NCI-H446 treated with DMSO at 0.1 percent for 48 hours (cell line): ENCODE measurements at regions not wholly inside any gene's neighbourhood (a gene's known extent, or its start where the extent isn't known, plus 50 kb on each side); places are given as distances from the start of the nearest gene placed in this dataset.
"Not testable (repeated sequence)": the region's sequence is repeated elsewhere in the genome, so short reads cannot be mapped to it uniquely, and the experiment has no call there.

Experiments used
- DNase-seq: peaks from one replicate; lab custom pipeline; 2025; lab: John Stamatoyannopoulos, UW

- DNase-seq: not testable (repeated sequence)
These were observed 80.3 kb downstream of the ANXA5 start for GRCh38 chr4:121616449-121616848.

- no peak for DNase-seq
These were observed 82.7 kb downstream of the ANXA5 start for GRCh38 chr4:121614101-121614500.

- DNase-seq: no peak
These were observed 97.7 kb downstream of the ANXA5 start for GRCh38 chr4:121599049-121599448.

- no peak for DNase-seq
These were observed 99.3 kb downstream of the ANXA5 start for GRCh38 chr4:121597346-121597934.

- no peak for DNase-seq
These were observed 101.8 kb downstream of the ANXA5 start for GRCh38 chr4:121594796-121595526.

GRCh38 chr4:121593760-121594159 is 103.0 kb downstream of the ANXA5 start:
- no peak for DNase-seq

- not testable (repeated sequence) for DNase-seq
These were observed 104.5 kb downstream of the ANXA5 start for GRCh38 chr4:121592257-121592656.

GRCh38 chr4:121584836-121585235 is 111.9 kb downstream of the ANXA5 start:
- no peak for DNase-seq

- DNase-seq: no peak
These were observed 113.4 kb downstream of the ANXA5 start for GRCh38 chr4:121583396-121583795.

GRCh38 chr4:121582296-121582695 is 114.5 kb downstream of the ANXA5 start:
- DNase-seq: no peak

GRCh38 chr4:121575392-121575791 is 121.4 kb downstream of the ANXA5 start:
- DNase-seq: not testable (repeated sequence)

GRCh38 chr4:121574618-121575017 is 122.2 kb downstream of the ANXA5 start:
- DNase-seq: no peak

GRCh38 chr4:121567748-121568147 is 129.0 kb downstream of the ANXA5 start:
- DNase-seq: no peak

GRCh38 chr4:121564840-121565375 is 131.9 kb downstream of the ANXA5 start:
- no peak for DNase-seq

GRCh38 chr4:121562811-121563210 is 134.0 kb downstream of the ANXA5 start:
- DNase-seq: no peak

- DNase-seq: no peak
These were observed 141.3 kb downstream of the ANXA5 start for GRCh38 chr4:121555315-121556107.

- DNase-seq: no peak
These were observed 142.4 kb downstream of the ANXA5 start for GRCh38 chr4:121554382-121554781.

GRCh38 chr4:121551881-121552280 is 144.9 kb downstream of the ANXA5 start:
- no peak for DNase-seq

GRCh38 chr4:121551271-121551670 is 145.5 kb downstream of the ANXA5 start:
- DNase-seq: no peak

- no peak for DNase-seq
These were observed 155.1 kb downstream of the ANXA5 start for GRCh38 chr4:121541696-121542095.

- DNase-seq: no peak
These were observed 154.5 kb upstream of the QRFPR start for GRCh38 chr4:121535351-121535750.

- no peak for DNase-seq
These were observed 153.4 kb upstream of the QRFPR start for GRCh38 chr4:121534187-121534586.

- no peak for DNase-seq
These were observed 145.7 kb upstream of the QRFPR start for GRCh38 chr4:121526509-121526908.
